ENCODE measurements at regions not wholly inside any gene's neighbourhood (a gene's known extent, or its start where the extent isn't known, plus 50 kb on each side); places are given as distances from the start of the nearest gene placed in this dataset.

- TF ChIP-seq, protein P1, sequence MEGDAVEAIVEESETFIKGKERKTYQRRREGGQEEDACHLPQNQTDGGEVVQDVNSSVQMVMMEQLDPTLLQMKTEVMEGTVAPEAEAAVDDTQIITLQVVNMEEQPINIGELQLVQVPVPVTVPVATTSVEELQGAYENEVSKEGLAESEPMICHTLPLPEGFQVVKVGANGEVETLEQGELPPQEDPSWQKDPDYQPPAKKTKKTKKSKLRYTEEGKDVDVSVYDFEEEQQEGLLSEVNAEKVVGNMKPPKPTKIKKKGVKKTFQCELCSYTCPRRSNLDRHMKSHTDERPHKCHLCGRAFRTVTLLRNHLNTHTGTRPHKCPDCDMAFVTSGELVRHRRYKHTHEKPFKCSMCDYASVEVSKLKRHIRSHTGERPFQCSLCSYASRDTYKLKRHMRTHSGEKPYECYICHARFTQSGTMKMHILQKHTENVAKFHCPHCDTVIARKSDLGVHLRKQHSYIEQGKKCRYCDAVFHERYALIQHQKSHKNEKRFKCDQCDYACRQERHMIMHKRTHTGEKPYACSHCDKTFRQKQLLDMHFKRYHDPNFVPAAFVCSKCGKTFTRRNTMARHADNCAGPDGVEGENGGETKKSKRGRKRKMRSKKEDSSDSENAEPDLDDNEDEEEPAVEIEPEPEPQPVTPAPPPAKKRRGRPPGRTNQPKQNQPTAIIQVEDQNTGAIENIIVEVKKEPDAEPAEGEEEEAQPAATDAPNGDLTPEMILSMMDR (IDR thresholded peaks at IDR 0.05; ENCODE audit: insufficient read depth, low read depth, low read length) = no peak
- no peak for DNase-seq (ENCODE audit: low read depth)
- H3K4me3 ChIP-seq (ENCODE audit: low read depth, low read length) = no peak overlapping the region
Measured at GRCh38 chr4:89514811-89515210, 207.2 kb upstream of the GPRIN3 start.

GRCh38 chr4:89511776-89512175, 204.2 kb upstream of the GPRIN3 start:
- H3K4me3 ChIP-seq (ENCODE audit: low read depth, low read length) = no peak overlapping the region
- TF ChIP-seq, protein P1 (IDR thresholded peaks at IDR 0.05; ENCODE audit: insufficient read depth, low read depth, low read length) = no peak
- DNase-seq (ENCODE audit: low read depth) = no peak

DNA sequence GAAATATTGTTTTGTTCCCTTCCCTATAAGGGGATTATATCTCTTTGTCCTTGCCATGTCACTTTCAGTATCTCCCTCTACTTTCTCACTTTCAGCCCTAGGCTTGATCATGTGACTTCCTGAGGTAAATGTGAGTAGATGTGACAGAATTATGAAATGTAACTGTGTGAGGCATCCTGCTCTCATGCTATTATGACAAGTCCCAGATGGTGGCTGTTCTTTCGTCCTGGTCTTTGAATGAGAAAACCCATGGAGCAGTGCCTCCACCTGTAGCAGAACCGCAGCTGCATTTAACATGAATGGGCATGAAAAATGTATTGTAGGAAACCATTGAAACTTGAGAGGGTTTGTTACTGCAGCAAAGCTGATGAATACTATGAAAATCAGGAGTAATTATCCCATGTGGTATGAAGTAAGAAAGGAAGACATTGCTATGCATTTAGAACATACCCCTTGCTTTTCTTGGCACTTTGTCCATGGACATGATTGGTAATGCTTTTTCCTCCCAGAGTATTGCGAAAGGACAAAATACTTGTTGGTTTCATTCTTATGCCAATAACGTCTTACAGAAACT, 202.2 kb upstream of the GPRIN3 start:
- TF ChIP-seq, protein P1 (IDR thresholded peaks at IDR 0.05; ENCODE audit: insufficient read depth, low read depth, low read length) = no peak
- no peak overlapping the region for H3K4me3 ChIP-seq (ENCODE audit: low read depth, low read length)
- DNase-seq (ENCODE audit: low read depth) = peak; percentile 68

DNA sequence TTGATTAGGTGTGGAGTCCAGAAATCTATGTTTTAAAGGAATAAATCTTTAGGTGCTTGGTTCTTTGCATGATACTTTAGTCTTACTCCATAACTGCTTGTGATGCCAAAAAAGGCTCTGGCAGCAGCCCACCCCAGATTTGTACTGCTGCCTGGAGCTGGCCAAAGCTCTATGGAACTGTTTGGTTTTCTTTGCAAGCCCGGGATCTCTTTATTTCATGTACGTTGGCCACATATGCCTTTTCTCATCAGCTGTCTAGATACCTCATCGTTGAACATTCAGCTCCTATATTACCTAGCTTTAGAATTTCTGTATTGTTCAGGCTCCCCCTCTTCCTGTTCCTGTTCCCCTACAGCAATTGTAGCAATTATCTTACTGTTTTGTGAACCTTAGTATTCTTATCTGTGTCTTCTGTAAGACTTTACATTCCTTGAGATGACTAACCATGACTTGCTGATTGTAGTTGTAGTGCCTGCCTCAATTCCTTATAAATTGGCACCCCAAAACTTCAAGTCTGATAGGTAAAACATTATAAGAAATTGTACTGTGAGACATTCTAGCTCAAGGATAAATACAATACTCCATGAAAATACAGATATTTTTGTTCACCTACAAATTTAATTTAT, 199.4 kb upstream of the GPRIN3 start:
- H3K4me3 ChIP-seq (ENCODE audit: low read depth, low read length) = no peak overlapping the region
- TF ChIP-seq, protein P1 (IDR thresholded peaks at IDR 0.05; ENCODE audit: insufficient read depth, low read depth, low read length) = no peak
- peak; percentile 26 for DNase-seq (ENCODE audit: low read depth)

GRCh38 chr4:89502581-89502980, 195.0 kb upstream of the GPRIN3 start:
- no peak for DNase-seq (ENCODE audit: low read depth)
- H3K4me3 ChIP-seq (ENCODE audit: low read depth, low read length) = no peak overlapping the region
- TF ChIP-seq, protein P1 (IDR thresholded peaks at IDR 0.05; ENCODE audit: insufficient read depth, low read depth, low read length) = no peak

DNA sequence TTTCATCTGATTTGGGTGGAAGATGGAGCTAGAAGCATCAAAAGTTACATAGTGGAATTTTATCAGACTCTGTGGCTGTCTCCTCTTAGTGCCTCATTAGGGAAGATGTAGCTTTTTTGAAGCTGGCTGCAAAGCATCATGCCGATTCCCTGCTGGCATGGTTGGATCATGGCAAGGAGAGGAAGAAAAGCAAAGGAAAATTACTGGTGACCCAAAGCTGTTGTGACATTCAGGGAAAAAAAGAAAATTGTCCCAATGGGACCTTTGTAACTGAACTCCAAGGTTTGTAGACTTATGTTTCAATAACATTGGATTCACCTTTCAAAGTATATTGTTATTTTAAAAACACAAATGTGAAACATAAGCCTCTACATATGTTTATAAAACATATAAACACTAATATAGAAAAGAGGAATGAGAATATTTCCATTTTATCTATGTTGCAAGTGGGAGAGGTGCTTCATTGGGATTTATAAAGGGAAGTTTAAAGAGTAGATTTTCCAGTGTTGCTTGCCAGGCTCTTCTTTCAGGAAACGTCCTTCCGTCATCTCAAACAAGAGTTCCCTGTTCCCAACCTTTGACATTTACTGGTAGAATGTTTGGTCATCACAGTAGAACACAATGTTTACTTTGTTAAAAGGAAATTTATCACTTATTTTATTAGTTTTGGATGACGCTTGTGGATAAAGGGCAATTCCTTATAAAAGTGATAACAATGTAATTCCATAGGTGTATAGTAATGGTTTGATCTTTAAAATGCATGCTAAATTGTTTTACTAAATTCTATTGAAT, 190.1 kb upstream of the GPRIN3 start:
- H3K4me3 ChIP-seq (ENCODE audit: low read depth, low read length) = no peak overlapping the region
- TF ChIP-seq, protein P1 (IDR thresholded peaks at IDR 0.05; ENCODE audit: insufficient read depth, low read depth, low read length) = no peak
- peak; percentile 79 for DNase-seq (ENCODE audit: low read depth)
